Breast epithelium (tissue), 4 donors: ENCODE measurements at regions not wholly inside any gene's neighbourhood (a gene's known extent, or its start where the extent isn't known, plus 50 kb on each side); places are given as distances from the start of the nearest gene placed in this dataset.
"Not testable (repeated sequence)": the region's sequence is repeated elsewhere in the genome, so short reads cannot be mapped to it uniquely, and the experiment has no call there.

Source experiments
- DNase-seq, 2 donors: peaks; one replicate each; pipeline ENCODE4 v3.0.0-alpha.2; 2019; ENCODE audit warnings: low spot score in 2 of 2
- H3K27ac ChIP-seq, 2 donors: fragments of 200-600 bp; sonication (generic) in 1 of 2; one replicate each; pipeline ENCODE4 v1.5.1; 2016 to 2019; ENCODE audit warnings: mild to moderate bottlenecking in 1 of 2
- H3K27me3 ChIP-seq, 2 donors: fragments of 200-600 bp; sonication (generic) in 1 of 2; one replicate each; pipeline versions ENCODE4 v1.5.1 to v1.6.0; 2017 to 2019; ENCODE audit warnings: control low read depth in 1 of 2, mild to moderate bottlenecking in 1 of 2
- H3K36me3 ChIP-seq: fragments of 200-600 bp; one replicate; pipeline ENCODE4 v1.5.1; 2019
- H3K4me1 ChIP-seq, 2 donors: fragments of 200-600 bp; sonication (generic); one replicate each; pipeline ENCODE4 v1.5.1; 2016 to 2019; ENCODE audit warnings: control low read depth in 1 of 2
- H3K4me3 ChIP-seq, 3 donors: fragments of 200-600 bp; sonication (generic); 1 replicate in 2 of 3; 2 replicates in 1 of 3; pipeline ENCODE4 v1.5.1; 2016 to 2019; ENCODE audit warnings: mild to moderate bottlenecking in 3 of 3, moderate library complexity in 2 of 3
- H3K9me3 ChIP-seq, 2 donors: fragments of 200-600 bp; sonication (generic) in 1 of 2; one replicate each; pipeline ENCODE4 v1.5.1; 2016 to 2019; ENCODE audit warnings: control low read depth in 1 of 2
- POLR2A ChIP-seq: fragments of 450-650 bp; IDR thresholded peaks from one replicate; pipeline ENCODE4 v1.6.1; 2016; ENCODE audit warnings: antibody characterized with exemption, mild to moderate bottlenecking, moderate library complexity
- POLR2AphosphoS5 ChIP-seq, 3 donors: sonication (generic); formaldehyde crosslinking; IDR thresholded peaks; one replicate each; pipeline ENCODE4 v1.6.1; 2017; ENCODE audit warnings: antibody characterized with exemption in 3 of 3
- intact Hi-C: fragments of 100-400 bp; cut with DNase I; formaldehyde crosslinking; loops from one replicate; pipeline ENCODE4 v1.15.1; 2023; ENCODE audit warnings: low total_unique reads
- TF ChIP-seq, protein P1 (sequence below), 3 donors: fragments of 450-650 bp; IDR thresholded peaks; one replicate each; pipeline ENCODE4 v1.5.1; 2016 to 2017; ENCODE audit warnings: antibody characterized with exemption in 3 of 3, mild to moderate bottlenecking in 3 of 3, moderate library complexity in 3 of 3

DNA sequence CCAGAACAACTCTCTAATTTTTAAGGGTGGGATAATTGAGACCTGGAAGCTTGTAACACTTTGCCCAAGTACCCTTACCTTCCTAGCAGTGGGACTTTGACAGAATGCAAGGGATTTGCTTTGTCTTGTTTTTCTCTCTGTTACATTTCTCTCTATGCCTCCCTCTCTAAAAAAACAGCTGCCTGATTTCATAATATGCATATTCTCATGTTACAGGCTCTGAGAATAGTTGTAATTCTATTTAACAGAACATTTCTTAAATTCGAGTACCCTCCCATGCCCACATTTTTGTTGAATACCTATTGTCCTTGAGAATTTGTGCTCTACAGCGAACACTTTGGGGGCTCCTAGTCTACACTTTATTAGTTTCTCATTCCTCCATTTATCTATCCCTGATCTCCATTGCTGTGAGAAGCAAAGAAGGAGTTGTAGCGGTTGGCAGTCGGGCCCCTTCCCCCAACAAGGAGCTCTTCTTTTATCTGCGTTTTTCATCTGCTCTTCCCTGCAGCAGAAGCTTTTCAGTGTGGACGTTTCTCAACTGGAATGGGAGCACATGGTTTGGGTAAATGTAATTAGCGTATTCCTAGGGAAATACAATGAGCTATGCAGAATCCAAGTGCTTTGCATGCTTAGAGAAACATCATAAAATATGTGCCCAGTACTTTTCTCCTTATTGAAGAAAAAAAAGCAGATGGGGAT, 117.7 kb upstream of the CCDC90B start:
- TF ChIP-seq POLR2A (no peak), POLR2AphosphoS5 (IDR thresholded peaks at IDR 0.05) (no peak)
- TF ChIP-seq, protein P1, sequence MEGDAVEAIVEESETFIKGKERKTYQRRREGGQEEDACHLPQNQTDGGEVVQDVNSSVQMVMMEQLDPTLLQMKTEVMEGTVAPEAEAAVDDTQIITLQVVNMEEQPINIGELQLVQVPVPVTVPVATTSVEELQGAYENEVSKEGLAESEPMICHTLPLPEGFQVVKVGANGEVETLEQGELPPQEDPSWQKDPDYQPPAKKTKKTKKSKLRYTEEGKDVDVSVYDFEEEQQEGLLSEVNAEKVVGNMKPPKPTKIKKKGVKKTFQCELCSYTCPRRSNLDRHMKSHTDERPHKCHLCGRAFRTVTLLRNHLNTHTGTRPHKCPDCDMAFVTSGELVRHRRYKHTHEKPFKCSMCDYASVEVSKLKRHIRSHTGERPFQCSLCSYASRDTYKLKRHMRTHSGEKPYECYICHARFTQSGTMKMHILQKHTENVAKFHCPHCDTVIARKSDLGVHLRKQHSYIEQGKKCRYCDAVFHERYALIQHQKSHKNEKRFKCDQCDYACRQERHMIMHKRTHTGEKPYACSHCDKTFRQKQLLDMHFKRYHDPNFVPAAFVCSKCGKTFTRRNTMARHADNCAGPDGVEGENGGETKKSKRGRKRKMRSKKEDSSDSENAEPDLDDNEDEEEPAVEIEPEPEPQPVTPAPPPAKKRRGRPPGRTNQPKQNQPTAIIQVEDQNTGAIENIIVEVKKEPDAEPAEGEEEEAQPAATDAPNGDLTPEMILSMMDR (IDR thresholded peaks at IDR 0.05) = no peak
- Histone ChIP-seq H3K27me3 (no peaks in the 10 kb centered on the region), H3K27ac (no peak overlapping the region), H3K36me3 (no peaks in the 10 kb centered on the region), H3K4me1 (no peaks in the 10 kb centered on the region), H3K9me3 (no peaks in the 10 kb centered on the region), H3K4me3 (no peak overlapping the region)
- intact Hi-C loops = no loop called here
- DNase-seq = no peak

DNA sequence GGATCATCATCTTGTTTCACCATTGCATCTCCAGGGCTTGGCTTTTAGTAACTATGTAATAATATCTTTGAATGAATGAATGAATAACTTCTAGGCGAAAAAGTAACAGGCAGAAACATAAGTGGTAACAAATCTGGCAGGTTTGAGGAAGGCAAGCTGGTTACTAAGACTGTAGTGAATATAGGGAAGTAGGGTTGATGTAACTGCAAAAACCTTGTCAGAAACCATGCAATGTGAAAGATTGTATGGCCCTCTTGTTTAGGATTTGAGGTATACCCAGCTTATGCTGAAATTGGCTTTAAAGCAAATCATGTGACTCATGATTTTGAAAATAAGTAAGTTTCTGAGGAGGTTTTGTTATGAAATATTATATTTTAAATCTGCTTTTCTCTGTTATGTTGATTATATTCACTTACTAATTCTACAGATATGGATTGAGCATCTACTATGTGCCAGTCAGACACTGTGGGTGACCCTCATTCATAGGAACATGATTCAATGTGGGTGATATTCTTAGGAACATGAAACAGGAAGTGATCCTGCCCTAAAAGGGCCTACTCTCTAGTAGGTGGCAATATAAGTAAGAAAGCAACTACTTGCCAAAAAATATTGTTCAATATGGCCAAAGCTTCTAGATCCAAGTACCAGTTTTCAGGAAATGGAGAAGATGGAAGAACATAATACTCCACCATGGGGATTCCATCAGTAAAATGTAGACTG, 115.5 kb upstream of the CCDC90B start:
- no peak for DNase-seq
- H3K27me3 ChIP-seq = no peaks in the 10 kb centered on the region
- no peaks in the 10 kb centered on the region for H3K4me1 ChIP-seq
- intact Hi-C loops = no loop called here
- no peak for TF ChIP-seq POLR2AphosphoS5 (IDR thresholded peaks at IDR 0.05)
- no peak for TF ChIP-seq POLR2A
- TF ChIP-seq, protein P1 (IDR thresholded peaks at IDR 0.05) = no peak
- H3K9me3 ChIP-seq = no peaks in the 10 kb centered on the region
- H3K27ac ChIP-seq = no peak overlapping the region
- H3K4me3 ChIP-seq = no peak overlapping the region
- no peaks in the 10 kb centered on the region for H3K36me3 ChIP-seq

DNA sequence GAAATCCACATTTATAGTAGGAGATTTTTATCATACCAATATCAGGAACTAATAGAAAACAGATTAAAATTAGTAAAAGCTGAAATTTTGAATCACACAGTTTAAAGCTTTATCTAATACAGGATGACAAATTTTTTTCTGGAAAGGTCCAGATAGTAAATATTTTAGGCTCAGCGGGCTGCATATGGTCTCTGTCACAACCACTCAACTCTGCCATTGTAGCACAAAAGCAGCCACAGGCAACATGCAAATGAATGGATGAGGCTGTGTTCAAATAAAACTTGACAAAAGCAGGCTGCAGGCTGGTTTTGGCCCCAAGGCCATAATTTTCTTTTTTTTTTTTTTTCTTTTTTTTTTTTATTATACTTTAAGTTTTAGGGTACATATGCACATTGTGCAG, 108.2 kb upstream of the CCDC90B start:
- no peaks in the 10 kb centered on the region for H3K36me3 ChIP-seq
- no peaks in the 10 kb centered on the region for H3K4me1 ChIP-seq
- TF ChIP-seq POLR2A = no peak
- TF ChIP-seq, protein P1 (IDR thresholded peaks at IDR 0.05) = no peak
- intact Hi-C loops = loop anchor here (2.0 kb wide), 1 partner anchor 26 kb away; no protein-coding TSS in a partner anchor
- no peak overlapping the region for H3K4me3 ChIP-seq
- no peaks in the 10 kb centered on the region for H3K9me3 ChIP-seq
- H3K27ac ChIP-seq = no peak overlapping the region
- H3K27me3 ChIP-seq = no peaks in the 10 kb centered on the region
- DNase-seq = no peak

DNA sequence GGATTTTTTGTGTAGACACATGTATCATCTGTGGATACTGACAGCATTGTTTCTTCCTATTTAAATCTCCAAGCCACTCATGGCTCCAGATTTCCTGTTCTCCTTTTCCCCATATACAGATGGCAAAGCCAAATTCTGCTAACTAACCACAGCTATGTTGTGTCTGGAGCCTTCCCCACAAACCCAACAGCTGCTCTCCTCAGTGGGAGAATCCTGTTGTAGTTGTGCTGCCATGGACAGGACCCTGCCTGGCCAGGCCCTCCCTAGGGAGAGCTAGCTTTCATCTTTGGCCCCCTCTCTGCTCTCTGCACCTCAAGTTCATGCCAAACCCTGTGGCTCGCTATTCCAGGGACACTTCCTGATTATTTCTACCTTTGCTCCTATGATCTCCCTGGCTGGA, 106.4 kb upstream of the CCDC90B start:
- DNase-seq = no peak
- no peaks in the 10 kb centered on the region for H3K36me3 ChIP-seq
- intact Hi-C loops = no loop called here
- H3K27me3 ChIP-seq = no peaks in the 10 kb centered on the region
- peaks cover 0 to 1% of the 10 kb centered on the region in 2 donors for H3K9me3 ChIP-seq
- H3K4me3 ChIP-seq = no peak overlapping the region
- H3K27ac ChIP-seq = no peak overlapping the region
- TF ChIP-seq POLR2A (no peak), POLR2AphosphoS5 (IDR thresholded peaks at IDR 0.05) (no peak)
- TF ChIP-seq, protein P1 (IDR thresholded peaks at IDR 0.05) = no peak
- no peaks in the 10 kb centered on the region for H3K4me1 ChIP-seq

DNA sequence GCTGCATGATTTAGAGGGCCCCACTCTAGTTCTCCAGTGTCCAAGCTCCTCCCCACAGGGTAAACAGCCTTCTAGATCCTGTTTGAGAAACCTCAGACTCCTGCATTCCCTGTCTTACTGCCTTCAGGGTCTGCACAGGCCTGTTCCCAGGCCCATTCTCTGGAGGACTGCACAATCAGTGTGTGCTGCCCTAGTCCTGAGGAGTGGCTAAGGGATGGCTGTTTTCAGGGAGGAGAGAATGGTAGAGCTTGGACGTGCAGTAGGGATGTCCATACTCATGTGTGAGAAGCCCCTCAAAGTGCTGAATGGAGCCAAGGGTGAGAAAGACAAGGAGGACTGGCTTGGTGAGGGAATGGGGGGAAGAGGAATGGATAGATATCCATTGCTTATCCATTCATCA, 103.8 kb upstream of the CCDC90B start:
- intact Hi-C loops = no loop called here
- Histone ChIP-seq H3K4me3 (no peak overlapping the region), H3K4me1 (no peaks in the 10 kb centered on the region), H3K27me3 (no peaks in the 10 kb centered on the region), H3K27ac (no peak overlapping the region), H3K9me3 (peaks cover 0 to 10% of the 10 kb centered on the region in 2 donors), H3K36me3 (no peaks in the 10 kb centered on the region)
- DNase-seq = no peak
- TF ChIP-seq POLR2A (no peak), POLR2AphosphoS5 (IDR thresholded peaks at IDR 0.05) (no peak)
- TF ChIP-seq, protein P1 (IDR thresholded peaks at IDR 0.05) = no peak

DNA sequence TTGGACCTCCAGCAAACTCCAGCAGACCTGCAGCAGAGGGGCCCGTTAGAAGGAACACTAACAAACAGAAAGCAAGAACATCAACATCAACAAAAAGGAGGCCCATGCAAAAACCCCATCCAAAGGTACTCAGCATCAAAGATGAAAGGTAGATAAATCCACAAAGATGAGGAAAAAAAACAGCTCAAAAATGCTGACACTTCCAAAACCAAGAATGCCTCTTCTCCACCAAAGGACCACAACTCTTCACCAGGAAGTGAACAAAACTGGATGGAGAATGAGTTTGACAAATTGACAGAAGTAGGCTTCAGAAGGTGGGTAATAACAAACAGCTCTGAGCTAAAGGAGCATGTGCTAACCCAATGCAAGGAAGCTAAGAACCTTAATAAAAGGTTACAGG, 97.7 kb upstream of the CCDC90B start:
- H3K27me3 ChIP-seq, intact Hi-C loops, H3K4me3 ChIP-seq, DNase-seq, H3K27ac ChIP-seq, H3K4me1 ChIP-seq, H3K36me3 ChIP-seq: not testable (repeated sequence)
- peaks cover 4 to 18% of the 10 kb centered on the region in 2 donors for H3K9me3 ChIP-seq
